A549 (cell line): ENCODE measurements at regions not wholly inside any gene's neighbourhood (a gene's known extent, or its start where the extent isn't known, plus 50 kb on each side); places are given as distances from the start of the nearest gene placed in this dataset.

Experiments
- ATAC-seq, 2 experiments: fragments of 200-7000 bp in 1 of 2; fragments of >200 bp in 1 of 2; cut with Nextera tagmentation in 1 of 2; cut with Tn5 transposase in 1 of 2; 3 replicates each; pipeline versions ENCODE4 v1.8.0 to v1.9.1; 2018 to 2020; ENCODE audit warnings: mild to moderate bottlenecking in 1 of 2, moderate library complexity in 1 of 2
- CTCF ChIA-PET: fragments of 300-600 bp; sonication (Branson Sonifier 250); formaldehyde crosslinking; extraction: SDS; loops from one replicate; lab custom pipeline; 2021; ENCODE audit warnings: antibody characterized with exemption, inconsistent platforms; lab: Yijun Ruan, JAX
- POLR2A ChIA-PET: fragments of 350-600 bp; formaldehyde crosslinking; extraction: SDS; loops from one replicate; lab custom pipeline; 2021; ENCODE audit warnings: antibody characterized with exemption, inconsistent platforms; lab: Yijun Ruan, JAX
- DNase-seq, 2 experiments: peaks; one replicate each; pipeline versions ENCODE4 v3.0.0 to v3.0.0-alpha.2; 2011 to 2016; ENCODE audit warnings: low read depth in 1 of 2, low spot score in 1 of 2
- FAIRE-seq: peaks from 2 replicates; lab custom pipeline; 2011; peaks lifted over from hg19 to GRCh38; lab: Jason Lieb, UNC
- H3K27ac ChIP-seq, 2 experiments: fragments of >200 bp; sonication (Bioruptor Twin); formaldehyde crosslinking; 3 replicates each; pipeline ENCODE4 v1.5.1; 2016 to 2017
- H3K4me1 ChIP-seq: fragments of >200 bp; sonication (Bioruptor Twin); formaldehyde crosslinking; 3 replicates; pipeline ENCODE4 v1.6.1; 2016
- H3K4me2 ChIP-seq: fragments of >200 bp; sonication (Bioruptor Twin); formaldehyde crosslinking; 3 replicates; pipeline ENCODE4 v1.6.1; 2016
- H3K4me3 ChIP-seq: fragments of >200 bp; sonication (Bioruptor Twin); formaldehyde crosslinking; 3 replicates; pipeline ENCODE4 v1.5.1; 2016
- H3K9me3 ChIP-seq: fragments of >200 bp; sonication (Bioruptor Twin); formaldehyde crosslinking; 3 replicates; pipeline ENCODE4 v1.6.1; 2016
- BHLHE40 ChIP-seq: IDR thresholded peaks from 2 replicates; pipeline ENCODE4 v1.6.1; 2012; ENCODE audit warnings: low read depth, low read length, inconsistent platforms
- CEBPB ChIP-seq, 2 experiments: fragments of >200 bp in 1 of 2; sonication (Bioruptor Twin) in 1 of 2; formaldehyde crosslinking in 1 of 2; IDR thresholded peaks; 2 replicates each; pipeline ENCODE4 v1.6.1; 2012 to 2016
- CHD2 ChIP-seq: fragments of 150-350 bp; IDR thresholded peaks from 2 replicates; pipeline ENCODE4 v1.6.1; 2014; ENCODE audit warnings: low read length; ENCODE audit not compliant: partially characterized antibody
- CTCF ChIP-seq: fragments of >200 bp; sonication (Bioruptor Twin); formaldehyde crosslinking; IDR thresholded peaks from 3 replicates; pipeline ENCODE4 v1.5.1; 2016
- ELK1 ChIP-seq: fragments of 150-350 bp; IDR thresholded peaks from 2 replicates; pipeline ENCODE4 v1.6.1; 2014; ENCODE audit warnings: low read depth, mild to moderate bottlenecking, low read length
- FOSB ChIP-seq: fragments of 250-450 bp; sonication (Bioruptor Pico); IDR thresholded peaks from 2 replicates; pipeline ENCODE4 v1.5.0; 2020; ENCODE audit warnings: mild to moderate bottlenecking, moderate library complexity
- FOSL2 ChIP-seq, 2 experiments: fragments of 450-650 bp in 1 of 2; fragments of >200 bp in 1 of 2; sonication (Bioruptor Twin) in 1 of 2; formaldehyde crosslinking; IDR thresholded peaks; 2 replicates each; pipeline versions ENCODE4 v1.5.0 to v1.6.1; 2016 to 2020; ENCODE audit warnings: mild to moderate bottlenecking in 1 of 2, moderate library complexity in 1 of 2
- KDM1A ChIP-seq: fragments of 200-600 bp; sonication (generic); IDR thresholded peaks from 2 replicates; pipeline ENCODE4 v1.6.1; 2016; ENCODE audit warnings: low read depth, mild to moderate bottlenecking
- KDM5A ChIP-seq: fragments of 200-600 bp; sonication (generic); IDR thresholded peaks from 2 replicates; pipeline ENCODE4 v1.6.1; 2016; ENCODE audit warnings: antibody characterized with exemption, mild to moderate bottlenecking
- MYC ChIP-seq: IDR thresholded peaks from 2 replicates; pipeline ENCODE4 v1.6.1; 2012; ENCODE audit warnings: mild to moderate bottlenecking, inconsistent platforms, low read length, improper control_type of control experiment, borderline replicate concordance
- PBX3 ChIP-seq: IDR thresholded peaks from 2 replicates; pipeline ENCODE4 v1.6.1; 2012
- RNF2 ChIP-seq: fragments of 200-600 bp; sonication (generic); IDR thresholded peaks from 2 replicates; pipeline ENCODE4 v1.6.1; 2016; ENCODE audit warnings: low read depth, mild to moderate bottlenecking, antibody characterized with exemption, moderate library complexity, borderline replicate concordance
- SMC3 ChIP-seq: fragments of >200 bp; sonication (Bioruptor Twin); formaldehyde crosslinking; IDR thresholded peaks from 3 replicates; pipeline ENCODE4 v1.6.1; 2018; ENCODE audit warnings: inconsistent platforms
- ZFP36 ChIP-seq: fragments of 450-650 bp; IDR thresholded peaks from 2 replicates; pipeline ENCODE4 v1.6.1; 2014; ENCODE audit warnings: borderline replicate concordance; ENCODE audit not compliant: partially characterized antibody
- WGBS: methylation state at CpG from one replicate; pipeline ENCODE4 v1.1.6; 2017; ENCODE audit errors: missing lambda C conversion rate; 5-methylcytosine and 5-hydroxymethylcytosine counted together

- TF ChIP-seq PBX3 (no peak), ZFP36 (no peak), SMC3 (no peak), FOSB (CRISPR knock-in tag) (no peak), KDM5A (no peak), RNF2 (no peak), BHLHE40 (no peak), CEBPB (IDR thresholded peaks at IDR 0.05) (no peak)
These were observed 107.7 kb upstream of the PPP2R5A start (continued) for GRCh38 chr1:212177542-212177941.

GRCh38 chr1:212178851-212179250 lies 106.4 kb upstream of the PPP2R5A start:
- Histone ChIP-seq H3K27ac (no peak overlapping the region), H3K4me3 (no peak overlapping the region), H3K4me1 (peaks cover 7% of the 10 kb centered on the region; the same call in 1 of the 3 replicates), H3K4me2 (no peak overlapping the region), H3K9me3 (no peaks in the 10 kb centered on the region)
- WGBS: 79% methylated on average over 2 of the region's 2 CpGs
- no peak for DNase-seq
- ATAC-seq: no peak
- no peak for FAIRE-seq
- ChIA-PET POLR2A (interaction anchor here (0.6 kb wide), 1 partner anchor 107 kb away, joined by 7 read pairs; no protein-coding TSS in a partner anchor), CTCF (interaction anchor here (0.6 to 1.7 kb wide), 3 partner anchors 112 to 481 kb away, joined by 3 read pairs; no protein-coding TSS in a partner anchor)
- TF ChIP-seq CHD2: no peak
- TF ChIP-seq CTCF: no peak
- no peak for TF ChIP-seq KDM1A
- no peak for TF ChIP-seq MYC

GRCh38 chr1:212179394-212180076 lies 105.7 kb upstream of the PPP2R5A start:
- ChIA-PET CTCF (interaction anchor here (0.6 to 1.7 kb wide), 3 partner anchors 112 to 481 kb away, joined by 3 read pairs; no protein-coding TSS in a partner anchor), POLR2A (interaction anchor here (0.5 kb wide), 1 partner anchor 103 kb away, joined by 4 read pairs; no protein-coding TSS in a partner anchor)
- DNase-seq (peak; percentile 40), FAIRE-seq (no peak), ATAC-seq (peak; percentile 90 to 91)
- Histone ChIP-seq H3K9me3 (no peaks in the 10 kb centered on the region), H3K4me1 (peaks cover 7% of the 10 kb centered on the region; the same call in 1 of the 3 replicates), H3K4me3 (no peak overlapping the region), H3K4me2 (peak overlapping the region; percentile 5; the same call in 1 of the 3 replicates), H3K27ac (peak overlapping the region in 1 of 2 experiments; percentile 37; a peak in 2 of 6 replicates)
- WGBS: 36% methylated on average over 2 of the region's 2 CpGs
- TF ChIP-seq ELK1: no peak
- TF ChIP-seq FOSL2 (IDR thresholded peaks at IDR 0.05): no peak
- peak; percentile 56 for TF ChIP-seq FOSL2 (CRISPR knock-in tag; IDR thresholded peaks at IDR 0.05)
